Natural killer cell (primary cell): ENCODE measurements at regions not wholly inside any gene's neighbourhood (a gene's known extent, or its start where the extent isn't known, plus 50 kb on each side); places are given as distances from the start of the nearest gene placed in this dataset.

Experiments
- ATAC-seq, 3 donors: fragments of 150-1000 bp in 2 of 3; fragments of 200-7000 bp in 1 of 3; cut with Tn5 transposase; 1 replicate in 1 of 3; 2 replicates in 2 of 3; pipeline ENCODE4 v1.10.0; 2021; ENCODE audit warnings: mild to moderate bottlenecking in 2 of 3, moderate library complexity in 2 of 3
- DNase-seq, 2 donors: peaks; one replicate each; pipeline versions ENCODE4 v3.0.0 to v3.0.0-alpha.2; 2013 to 2021; ENCODE audit warnings: mixed read lengths in 1 of 2
- H3K27ac ChIP-seq: one replicate; pipeline ENCODE4 v1.5.1; 2013; ENCODE audit warnings: mild to moderate bottlenecking, low read length
- H3K27me3 ChIP-seq: one replicate; pipeline ENCODE4 v1.6.1; 2013; ENCODE audit warnings: low read length; ENCODE audit not compliant: control insufficient read depth, insufficient read depth
- H3K36me3 ChIP-seq: one replicate; pipeline ENCODE4 v1.6.1; 2013; ENCODE audit warnings: low read length; ENCODE audit not compliant: control insufficient read depth, insufficient read depth
- H3K4me1 ChIP-seq: one replicate; pipeline ENCODE4 v1.6.1; 2013; ENCODE audit warnings: low read length; ENCODE audit not compliant: control insufficient read depth, insufficient read depth
- H3K4me3 ChIP-seq: one replicate; pipeline ENCODE4 v1.5.1; 2013; ENCODE audit warnings: low read length
- H3K9me3 ChIP-seq: one replicate; pipeline ENCODE4 v1.6.1; 2013; ENCODE audit warnings: low read length; ENCODE audit not compliant: control insufficient read depth, insufficient read depth
- H3K27ac Mint-ChIP-seq, 2 donors: one replicate each; pipeline ENCODE4 v1.8.0; 2022; ENCODE audit warnings: mild to moderate bottlenecking in 2 of 2, mixed read lengths in 2 of 2, moderate library complexity in 1 of 2
- H3K27me3 Mint-ChIP-seq, 2 donors: one replicate each; pipeline ENCODE4 v1.8.0; 2022; ENCODE audit warnings: low read depth in 2 of 2, mixed read lengths in 2 of 2
- H3K36me3 Mint-ChIP-seq: one replicate; pipeline ENCODE4 v1.8.0; 2022; ENCODE audit warnings: mixed read lengths
- H3K4me1 Mint-ChIP-seq, 2 donors: one replicate each; pipeline ENCODE4 v1.8.0; 2022; ENCODE audit warnings: mixed read lengths in 2 of 2
- H3K4me3 Mint-ChIP-seq: one replicate; pipeline ENCODE4 v1.8.0; 2022; ENCODE audit warnings: mild to moderate bottlenecking, moderate library complexity, mixed read lengths
- H3K9me3 Mint-ChIP-seq, 2 donors: one replicate each; pipeline ENCODE4 v1.8.0; 2022; ENCODE audit warnings: mixed read lengths in 2 of 2
- WGBS: methylation state at CpG from one replicate; pipeline ENCODE4 v1.1.7; 2013; ENCODE audit warnings: missing lambda C conversion rate; ENCODE audit not compliant: insufficient coverage; 5-methylcytosine and 5-hydroxymethylcytosine counted together
- intact Hi-C: fragments of 100-400 bp; cut with micrococcal nuclease; formaldehyde crosslinking; loops from one replicate; pipeline ENCODE4 v1.14.2; 2022
- TF ChIP-seq, protein P1 (sequence below): fragments of 200-600 bp; IDR thresholded peaks from one replicate; pipeline ENCODE4 v1.8.0; 2022; ENCODE audit warnings: antibody characterized with exemption

DNA sequence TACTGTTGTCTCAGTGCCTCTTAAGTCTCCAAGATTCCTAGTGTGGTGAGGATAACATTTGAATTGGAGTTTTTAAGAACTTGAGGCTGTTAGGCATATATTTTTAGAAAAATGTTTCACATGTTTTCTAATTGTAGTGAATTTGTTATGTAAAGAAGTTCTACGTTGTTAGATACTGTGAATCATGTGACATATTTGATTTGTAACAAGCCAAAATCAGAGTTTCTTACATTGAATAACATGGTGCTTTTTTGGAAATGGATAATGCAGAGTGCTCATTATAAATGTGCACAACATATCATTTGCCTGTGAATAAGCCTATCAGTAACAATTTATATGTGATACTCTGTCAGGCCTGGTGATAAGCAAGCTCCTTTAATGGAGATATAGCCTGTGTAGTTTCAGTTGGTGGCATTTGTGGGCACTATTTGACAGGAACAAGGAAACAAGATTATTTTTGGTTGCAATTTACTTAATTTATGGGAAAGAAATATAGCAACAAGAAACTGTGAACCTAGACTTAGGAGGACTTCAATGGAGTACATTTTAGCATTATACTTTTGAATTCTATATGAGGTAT lies 328.8 kb downstream of the ARPP21 start:
- DNase-seq, result no peak
- Mint-ChIP-seq H3K4me1 (peaks cover 13 to 18% of the 10 kb centered on the region in 2 donors), H3K36me3 (no peaks in the 10 kb centered on the region), H3K9me3 (peaks cover 0 to 2% of the 10 kb centered on the region in 2 donors), H3K27me3 (no peaks in the 10 kb centered on the region), H3K4me3 (no peak overlapping the region), H3K27ac (no peak overlapping the region)
- Histone ChIP-seq H3K9me3 (no peaks in the 10 kb centered on the region), H3K27me3 (no peaks in the 10 kb centered on the region), H3K27ac (no peak overlapping the region), H3K4me1 (no peaks in the 10 kb centered on the region), H3K36me3 (no peaks in the 10 kb centered on the region), H3K4me3 (no peak overlapping the region)
- TF ChIP-seq, protein P1, sequence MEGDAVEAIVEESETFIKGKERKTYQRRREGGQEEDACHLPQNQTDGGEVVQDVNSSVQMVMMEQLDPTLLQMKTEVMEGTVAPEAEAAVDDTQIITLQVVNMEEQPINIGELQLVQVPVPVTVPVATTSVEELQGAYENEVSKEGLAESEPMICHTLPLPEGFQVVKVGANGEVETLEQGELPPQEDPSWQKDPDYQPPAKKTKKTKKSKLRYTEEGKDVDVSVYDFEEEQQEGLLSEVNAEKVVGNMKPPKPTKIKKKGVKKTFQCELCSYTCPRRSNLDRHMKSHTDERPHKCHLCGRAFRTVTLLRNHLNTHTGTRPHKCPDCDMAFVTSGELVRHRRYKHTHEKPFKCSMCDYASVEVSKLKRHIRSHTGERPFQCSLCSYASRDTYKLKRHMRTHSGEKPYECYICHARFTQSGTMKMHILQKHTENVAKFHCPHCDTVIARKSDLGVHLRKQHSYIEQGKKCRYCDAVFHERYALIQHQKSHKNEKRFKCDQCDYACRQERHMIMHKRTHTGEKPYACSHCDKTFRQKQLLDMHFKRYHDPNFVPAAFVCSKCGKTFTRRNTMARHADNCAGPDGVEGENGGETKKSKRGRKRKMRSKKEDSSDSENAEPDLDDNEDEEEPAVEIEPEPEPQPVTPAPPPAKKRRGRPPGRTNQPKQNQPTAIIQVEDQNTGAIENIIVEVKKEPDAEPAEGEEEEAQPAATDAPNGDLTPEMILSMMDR, result no peak
- intact Hi-C loops, result loop anchor here (5.0 kb wide), 1 partner anchor 874 kb away; no protein-coding TSS in a partner anchor
- WGBS, result 67% methylated on average over 1 of the region's 1 CpG
- no peak for ATAC-seq

DNA sequence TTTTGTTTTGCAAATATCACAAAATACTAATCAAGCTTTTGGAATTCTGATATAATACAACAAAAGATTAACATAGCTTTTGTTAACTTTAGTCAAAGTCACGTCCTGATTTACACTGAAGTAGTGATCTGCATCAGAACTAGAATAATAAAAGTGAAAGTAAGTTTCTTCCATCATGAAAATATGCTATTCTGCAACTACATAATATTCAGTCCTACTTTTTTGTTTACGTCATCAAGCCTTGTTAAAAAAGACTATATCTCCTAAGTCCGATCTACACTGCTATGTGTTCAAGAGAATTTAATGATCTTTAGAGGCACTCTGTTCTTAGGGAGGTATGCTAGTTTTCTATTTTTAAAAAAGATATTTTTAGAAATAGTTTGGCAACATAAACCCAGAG lies 330.1 kb downstream of the ARPP21 start:
- TF ChIP-seq, protein P1, result no peak
- Histone ChIP-seq H3K27me3 (no peaks in the 10 kb centered on the region), H3K4me3 (no peak overlapping the region), H3K9me3 (no peaks in the 10 kb centered on the region), H3K27ac (no peak overlapping the region), H3K4me1 (no peaks in the 10 kb centered on the region), H3K36me3 (no peaks in the 10 kb centered on the region)
- ATAC-seq, result no peak
- Mint-ChIP-seq H3K4me1 (peaks cover 13 to 18% of the 10 kb centered on the region in 2 donors), H3K4me3 (peak overlapping the region; percentile 43), H3K27ac (no peak overlapping the region), H3K9me3 (peaks cover 0 to 2% of the 10 kb centered on the region in 2 donors), H3K36me3 (no peaks in the 10 kb centered on the region), H3K27me3 (no peaks in the 10 kb centered on the region)
- WGBS, result no CpG with 5 or more reads among the region's 3 CpGs
- intact Hi-C loops, result loop anchor here (5.0 kb wide), 1 partner anchor 873 kb away; no protein-coding TSS in a partner anchor
- DNase-seq, result no peak

DNA sequence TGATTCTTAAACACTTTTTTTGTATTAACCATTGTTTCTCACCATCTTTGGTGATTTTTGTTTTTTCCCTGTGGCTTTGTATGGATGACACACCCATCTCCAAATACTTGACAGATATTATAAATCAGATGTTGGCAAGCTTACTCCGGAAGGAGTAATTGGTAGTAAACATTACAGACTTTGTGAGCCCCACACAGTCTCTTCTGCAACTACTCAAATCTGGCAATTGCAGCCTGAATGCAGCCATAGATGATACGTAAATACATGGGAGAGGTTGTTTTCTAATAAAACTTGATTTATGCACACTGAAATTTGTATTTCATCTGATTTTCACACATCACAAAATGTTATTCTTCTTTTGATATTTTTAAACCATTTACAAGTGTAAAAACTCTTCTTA lies 331.5 kb downstream of the ARPP21 start:
- Histone ChIP-seq H3K27me3 (no peaks in the 10 kb centered on the region), H3K4me3 (no peak overlapping the region), H3K36me3 (no peaks in the 10 kb centered on the region), H3K9me3 (no peaks in the 10 kb centered on the region), H3K4me1 (no peaks in the 10 kb centered on the region), H3K27ac (no peak overlapping the region)
- Mint-ChIP-seq H3K27me3 (no peaks in the 10 kb centered on the region), H3K36me3 (no peaks in the 10 kb centered on the region), H3K27ac (no peak overlapping the region), H3K4me1 (peaks cover 13 to 18% of the 10 kb centered on the region in 2 donors), H3K4me3 (no peak overlapping the region), H3K9me3 (peaks cover 0 to 2% of the 10 kb centered on the region in 2 donors)
- DNase-seq, result no peak
- TF ChIP-seq, protein P1, result no peak
- no peak for ATAC-seq
- intact Hi-C loops, result no loop called here
- WGBS, result 44% methylated on average over 1 of the region's 2 CpGs

DNA sequence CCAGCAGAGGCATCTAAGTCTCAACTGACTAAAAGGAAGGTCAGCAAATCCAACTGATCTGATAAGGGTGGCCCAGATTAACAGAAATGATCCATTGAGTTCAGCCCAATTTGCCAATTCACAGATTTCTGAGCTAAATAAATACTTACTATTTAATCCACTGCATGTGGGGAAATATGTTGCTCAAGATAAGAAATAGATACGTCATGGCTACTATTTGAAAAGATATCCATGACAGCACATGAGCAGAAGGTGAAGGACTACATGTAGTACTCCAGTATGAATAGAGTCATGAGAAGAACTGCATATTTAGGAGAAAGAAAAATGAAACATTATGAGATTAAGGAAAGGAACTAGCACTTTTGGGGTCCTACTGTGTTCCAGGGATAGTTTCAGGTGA lies 332.4 kb downstream of the ARPP21 start:
- DNase-seq, result no peak
- TF ChIP-seq, protein P1, result no peak

More for the DNA sequence above, 332.4 kb downstream of the ARPP21 start:
- intact Hi-C loops, result no loop called here
- WGBS, result 71% methylated on average over 1 of the region's 1 CpG
- no peak for ATAC-seq
- no peaks in the 10 kb centered on the region for H3K27me3 Mint-ChIP-seq
- H3K4me1 Mint-ChIP-seq, result peaks cover 13 to 18% of the 10 kb centered on the region in 2 donors
- no peak overlapping the region for H3K27ac ChIP-seq
- no peak overlapping the region for H3K4me3 Mint-ChIP-seq
- no peaks in the 10 kb centered on the region for H3K36me3 ChIP-seq
- no peak overlapping the region for H3K4me3 ChIP-seq
- H3K9me3 ChIP-seq, result no peaks in the 10 kb centered on the region
- H3K4me1 ChIP-seq, result no peaks in the 10 kb centered on the region
- no peak overlapping the region for H3K27ac Mint-ChIP-seq
- H3K9me3 Mint-ChIP-seq, result peaks cover 0 to 2% of the 10 kb centered on the region in 2 donors
- H3K27me3 ChIP-seq, result no peaks in the 10 kb centered on the region
- H3K36me3 Mint-ChIP-seq, result no peaks in the 10 kb centered on the region
